NT2/D1 (cell line): ENCODE measurements at regions not wholly inside any gene's neighbourhood (a gene's known extent, or its start where the extent isn't known, plus 50 kb on each side); places are given as distances from the start of the nearest gene placed in this dataset.

Source experiments
- SUZ12 ChIP-seq: IDR thresholded peaks from 2 replicates; pipeline ENCODE4 v1.6.1; 2011; ENCODE audit not compliant: insufficient read length, insufficient read depth; ENCODE audit errors: extremely low read depth
- YY1 ChIP-seq: IDR thresholded peaks from 2 replicates; pipeline ENCODE4 v1.6.1; 2011; ENCODE audit not compliant: insufficient read length, insufficient read depth
- ZNF274 ChIP-seq: IDR thresholded peaks from 2 replicates; pipeline ENCODE4 v1.6.1; 2011; ENCODE audit warnings: mild to moderate bottlenecking, low read depth, low read length

DNA sequence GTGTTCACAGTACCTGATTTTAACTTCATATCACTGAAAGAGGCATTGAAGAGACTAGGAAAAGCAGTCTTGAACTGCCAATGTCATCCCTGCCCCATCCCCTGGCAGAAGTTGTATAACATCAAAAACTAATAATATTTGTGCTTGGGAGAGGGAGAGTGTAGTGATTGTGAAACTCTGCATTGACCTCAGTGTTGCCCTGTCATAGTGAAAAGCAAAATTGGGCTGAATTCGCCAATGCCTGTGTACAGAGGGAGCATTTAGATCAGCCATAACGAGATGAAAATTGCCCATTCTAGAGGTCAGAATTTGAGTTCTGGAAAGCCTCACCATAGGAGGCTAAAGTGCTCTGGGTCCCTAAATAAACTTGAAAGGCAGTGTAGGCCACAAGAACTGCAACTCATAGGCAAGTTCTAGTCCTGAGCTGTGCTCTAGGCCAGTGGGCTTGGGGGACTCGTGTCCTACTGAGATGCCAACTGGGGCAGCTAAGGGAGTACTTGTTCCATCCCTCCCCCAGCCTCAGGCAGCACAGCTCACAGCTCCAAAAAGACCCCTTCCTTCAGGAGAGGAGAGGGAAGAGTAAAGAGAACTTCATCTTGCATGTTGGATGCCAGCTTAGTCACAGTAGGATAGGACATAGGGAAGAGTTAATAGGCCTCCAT lies 855.6 kb downstream of the TSN start:
- no peak for TF ChIP-seq ZNF274
- TF ChIP-seq SUZ12: no peak
- no peak for TF ChIP-seq YY1
